ENCODE measurements at regions not wholly inside any gene's neighbourhood (a gene's known extent, or its start where the extent isn't known, plus 50 kb on each side); places are given as distances from the start of the nearest gene placed in this dataset.

DNA sequence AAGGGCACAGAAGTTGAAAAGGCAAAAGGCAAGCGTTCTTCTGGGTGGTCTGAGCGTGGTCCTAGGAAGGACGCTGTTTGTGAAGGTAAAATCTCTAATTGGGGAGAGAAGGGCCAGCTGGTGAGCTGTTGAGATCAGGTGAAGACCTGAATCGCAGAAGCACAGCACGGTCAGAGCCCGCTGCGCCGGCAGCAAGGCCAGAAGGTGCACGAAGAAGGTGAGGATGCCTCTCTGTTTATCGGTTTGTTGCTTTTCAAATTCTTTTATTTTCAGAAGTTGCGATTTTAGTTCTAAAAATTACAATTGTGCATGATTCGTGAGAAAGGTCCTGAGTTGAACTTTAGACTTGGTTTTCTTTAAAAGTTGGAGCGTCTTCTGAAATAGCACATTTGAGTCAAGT, 247.8 kb upstream of the FOXK1 start:
- TF ChIP-seq POLR2A (IDR thresholded peaks at IDR 0.05) (no peak), CTCF (IDR thresholded peaks at IDR 0.05) (no peak)
